K562 (cell line): ENCODE measurements at regions not wholly inside any gene's neighbourhood (a gene's known extent, or its start where the extent isn't known, plus 50 kb on each side); places are given as distances from the start of the nearest gene placed in this dataset.
A peak's percentile ranks its signal among the peaks of the same experiment; 100 is the strongest.

Experiments used
- ELF2 ChIP-seq: fragments of 250-450 bp; sonication (Bioruptor Pico); IDR thresholded peaks from 2 replicates; pipeline ENCODE4 v1.5.0; 2021; ENCODE audit warnings: mild to moderate bottlenecking
- EWSR1 ChIP-seq: fragments of 450-650 bp; IDR thresholded peaks from 2 replicates; pipeline ENCODE4 v1.6.1; 2018; ENCODE audit warnings: borderline replicate concordance, mild to moderate bottlenecking, low read depth, moderate library complexity; ENCODE audit not compliant: partially characterized antibody
- GMEB1 ChIP-seq: fragments of 250-450 bp; sonication (Bioruptor Pico); IDR thresholded peaks from 2 replicates; pipeline ENCODE4 v1.4.0; 2020; ENCODE audit warnings: mild to moderate bottlenecking
- MLX ChIP-seq, 2 experiments: fragments of 450-650 bp in 1 of 2; sonication (generic) in 1 of 2; formaldehyde crosslinking; conservative IDR thresholded peaks; 2 replicates each; pipeline versions ENCODE4 v1.4.0 to v1.8.1; 2020 to 2022; ENCODE audit warnings: mild to moderate bottlenecking in 1 of 2, missing genetic modification reagents in 1 of 2
- MTF1 ChIP-seq: fragments of 250-450 bp; sonication (Bioruptor Pico); IDR thresholded peaks from 2 replicates; pipeline ENCODE4 v1.9.0; 2021; ENCODE audit warnings: moderate library complexity, mild to moderate bottlenecking, inconsistent platforms, borderline replicate concordance
- RREB1 ChIP-seq: fragments of 250-450 bp; sonication (Bioruptor Pico); IDR thresholded peaks from 2 replicates; pipeline ENCODE4 v1.4.0; 2020
- ZBTB33 ChIP-seq: sonication (generic); formaldehyde crosslinking; IDR thresholded peaks from 2 replicates; pipeline ENCODE4 v1.8.1; 2023; ENCODE audit warnings: mild to moderate bottlenecking, missing genetic modification reagents
- ZFP30 ChIP-seq: fragments of 250-450 bp; sonication (Bioruptor Pico); IDR thresholded peaks from 2 replicates; pipeline ENCODE4 v1.8.0; 2022; ENCODE audit warnings: moderate library complexity, mild to moderate bottlenecking, inconsistent platforms, borderline replicate concordance
- ZNF239 ChIP-seq: fragments of 250-450 bp; sonication (Bioruptor Pico); IDR thresholded peaks from 2 replicates; pipeline ENCODE4 v1.4.0; 2020; ENCODE audit warnings: mild to moderate bottlenecking
- ZNF695 ChIP-seq: fragments of 450-650 bp; formaldehyde crosslinking; IDR thresholded peaks from 2 replicates; pipeline ENCODE4 v1.4.0; 2020; ENCODE audit warnings: mild to moderate bottlenecking, moderate library complexity
- TF ChIP-seq, protein P1 (sequence below): fragments of 250-450 bp; sonication (Bioruptor Pico); IDR thresholded peaks from 2 replicates; pipeline ENCODE4 v1.5.0; 2020; ENCODE audit warnings: mild to moderate bottlenecking
- TF ChIP-seq, protein P2 (sequence below): fragments of 450-650 bp; IDR thresholded peaks from 2 replicates; pipeline ENCODE4 v1.6.1; 2016; ENCODE audit warnings: borderline replicate concordance

- TF ChIP-seq RREB1 (CRISPR knock-in tag) = peak; percentile 91; the same call in 1 of the 2 replicates
- TF ChIP-seq ZBTB33 (CRISPR knock-in tag) = no peak
- TF ChIP-seq, protein P1, sequence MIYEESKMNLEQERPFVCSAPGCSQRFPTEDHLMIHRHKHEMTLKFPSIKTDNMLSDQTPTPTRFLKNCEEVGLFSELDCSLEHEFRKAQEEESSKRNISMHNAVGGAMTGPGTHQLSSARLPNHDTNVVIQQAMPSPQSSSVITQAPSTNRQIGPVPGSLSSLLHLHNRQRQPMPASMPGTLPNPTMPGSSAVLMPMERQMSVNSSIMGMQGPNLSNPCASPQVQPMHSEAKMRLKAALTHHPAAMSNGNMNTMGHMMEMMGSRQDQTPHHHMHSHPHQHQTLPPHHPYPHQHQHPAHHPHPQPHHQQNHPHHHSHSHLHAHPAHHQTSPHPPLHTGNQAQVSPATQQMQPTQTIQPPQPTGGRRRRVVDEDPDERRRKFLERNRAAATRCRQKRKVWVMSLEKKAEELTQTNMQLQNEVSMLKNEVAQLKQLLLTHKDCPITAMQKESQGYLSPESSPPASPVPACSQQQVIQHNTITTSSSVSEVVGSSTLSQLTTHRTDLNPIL (CRISPR knock-in tag) = peak; percentile 88; the same call in 1 of the 2 replicates
- no peak for TF ChIP-seq MTF1 (CRISPR knock-in tag)
- TF ChIP-seq, protein P2, sequence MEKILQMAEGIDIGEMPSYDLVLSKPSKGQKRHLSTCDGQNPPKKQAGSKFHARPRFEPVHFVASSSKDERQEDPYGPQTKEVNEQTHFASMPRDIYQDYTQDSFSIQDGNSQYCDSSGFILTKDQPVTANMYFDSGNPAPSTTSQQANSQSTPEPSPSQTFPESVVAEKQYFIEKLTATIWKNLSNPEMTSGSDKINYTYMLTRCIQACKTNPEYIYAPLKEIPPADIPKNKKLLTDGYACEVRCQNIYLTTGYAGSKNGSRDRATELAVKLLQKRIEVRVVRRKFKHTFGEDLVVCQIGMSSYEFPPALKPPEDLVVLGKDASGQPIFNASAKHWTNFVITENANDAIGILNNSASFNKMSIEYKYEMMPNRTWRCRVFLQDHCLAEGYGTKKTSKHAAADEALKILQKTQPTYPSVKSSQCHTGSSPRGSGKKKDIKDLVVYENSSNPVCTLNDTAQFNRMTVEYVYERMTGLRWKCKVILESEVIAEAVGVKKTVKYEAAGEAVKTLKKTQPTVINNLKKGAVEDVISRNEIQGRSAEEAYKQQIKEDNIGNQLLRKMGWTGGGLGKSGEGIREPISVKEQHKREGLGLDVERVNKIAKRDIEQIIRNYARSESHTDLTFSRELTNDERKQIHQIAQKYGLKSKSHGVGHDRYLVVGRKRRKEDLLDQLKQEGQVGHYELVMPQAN = no peak
- TF ChIP-seq EWSR1 = no peak
- peak; percentile 79 for TF ChIP-seq ELF2 (CRISPR knock-in tag)
- TF ChIP-seq ZNF695 (CRISPR knock-in tag) = no peak
- no peak for TF ChIP-seq ZFP30
- peak; percentile 79 for TF ChIP-seq GMEB1 (CRISPR knock-in tag)
- peak; percentile 92 for TF ChIP-seq ZNF239
- no peak for TF ChIP-seq MLX (CRISPR knock-in tag; conservative IDR thresholded peaks at IDR 0.05)
Observed at GRCh38 chr4:55742655-55743202, 76.9 kb upstream of the EXOC1L start (continued).
